ENCODE measurements at regions not wholly inside any gene's neighbourhood (a gene's known extent, or its start where the extent isn't known, plus 50 kb on each side); places are given as distances from the start of the nearest gene placed in this dataset.

GRCh38 chr10:78687626-78688025 lies 381.1 kb upstream of the ZMIZ1 start:
- H3K27me3 Mint-ChIP-seq (ENCODE audit: low read depth in 3 of 3), result peaks cover 0 to 5% (median 2%) of the 10 kb centered on the region in 3 donors
- H3K4me3 Mint-ChIP-seq, result no peak overlapping the region
- H3K9me3 Mint-ChIP-seq, result peaks cover 0 to 2% (median 0%) of the 10 kb centered on the region in 6 donors
- H3K4me1 Mint-ChIP-seq, result no peaks in the 10 kb centered on the region
- no peak overlapping the region for H3K27ac Mint-ChIP-seq
- no peak for DNase-seq
- no peaks in the 10 kb centered on the region for H3K36me3 Mint-ChIP-seq

- no peak for DNase-seq
- H3K27me3 Mint-ChIP-seq (ENCODE audit: low read depth in 3 of 3), result peaks cover 0 to 8% (median 2%) of the 10 kb centered on the region in 3 donors
- no peak overlapping the region for H3K27ac Mint-ChIP-seq
- H3K36me3 Mint-ChIP-seq, result no peaks in the 10 kb centered on the region
- no peaks in the 10 kb centered on the region for H3K4me1 Mint-ChIP-seq
- no peak overlapping the region for H3K4me3 Mint-ChIP-seq
- peaks cover 0 to 2% (median 0%) of the 10 kb centered on the region in 6 donors for H3K9me3 Mint-ChIP-seq
These were observed 380.4 kb upstream of the ZMIZ1 start for GRCh38 chr10:78688230-78688900.

GRCh38 chr10:78688901-78689583 lies 379.7 kb upstream of the ZMIZ1 start:
- Mint-ChIP-seq H3K36me3 (no peaks in the 10 kb centered on the region), H3K9me3 (peaks cover 0 to 2% (median 0%) of the 10 kb centered on the region in 6 donors), H3K4me3 (no peak overlapping the region), H3K4me1 (no peaks in the 10 kb centered on the region), H3K27me3 (ENCODE audit: low read depth in 3 of 3) (peaks cover 0 to 5% (median 2%) of the 10 kb centered on the region in 3 donors), H3K27ac (no peak overlapping the region)
- no peak for DNase-seq

GRCh38 chr10:78689584-78689935 lies 379.2 kb upstream of the ZMIZ1 start:
- Mint-ChIP-seq H3K36me3 (no peaks in the 10 kb centered on the region), H3K4me1 (no peaks in the 10 kb centered on the region), H3K27me3 (ENCODE audit: low read depth in 3 of 3) (peaks cover 0 to 4% (median 2%) of the 10 kb centered on the region in 3 donors), H3K27ac (no peak overlapping the region), H3K4me3 (no peak overlapping the region), H3K9me3 (peaks cover 0 to 2% (median 0%) of the 10 kb centered on the region in 6 donors)
- DNase-seq, result no peak

- no peaks in the 10 kb centered on the region for H3K4me1 Mint-ChIP-seq
- no peaks in the 10 kb centered on the region for H3K36me3 Mint-ChIP-seq
- DNase-seq, result no peak
- H3K9me3 Mint-ChIP-seq, result peaks cover 0 to 2% (median 0%) of the 10 kb centered on the region in 6 donors
- peaks cover 0 to 4% (median 2%) of the 10 kb centered on the region in 3 donors for H3K27me3 Mint-ChIP-seq (ENCODE audit: low read depth in 3 of 3)
- H3K27ac Mint-ChIP-seq, result no peak overlapping the region
- H3K4me3 Mint-ChIP-seq, result no peak overlapping the region
These were observed 378.2 kb upstream of the ZMIZ1 start for GRCh38 chr10:78690354-78691111.

GRCh38 chr10:78691301-78692030 lies 377.3 kb upstream of the ZMIZ1 start:
- Mint-ChIP-seq H3K4me1 (no peaks in the 10 kb centered on the region), H3K9me3 (peaks cover 0 to 2% (median 0%) of the 10 kb centered on the region in 6 donors), H3K36me3 (no peaks in the 10 kb centered on the region), H3K27ac (no peak overlapping the region), H3K27me3 (ENCODE audit: low read depth in 3 of 3) (peaks cover 0 to 4% (median 2%) of the 10 kb centered on the region in 3 donors), H3K4me3 (no peak overlapping the region)
- no peak for DNase-seq

- Mint-ChIP-seq H3K9me3 (peaks cover 0 to under 1% (median 0%) of the 10 kb centered on the region in 6 donors), H3K36me3 (no peaks in the 10 kb centered on the region), H3K4me1 (no peaks in the 10 kb centered on the region), H3K27ac (no peak overlapping the region), H3K27me3 (ENCODE audit: low read depth in 3 of 3) (peaks cover 0 to 4% (median 3%) of the 10 kb centered on the region in 3 donors), H3K4me3 (no peak overlapping the region)
- no peak for DNase-seq
These were observed 376.7 kb upstream of the ZMIZ1 start for GRCh38 chr10:78692071-78692470.

GRCh38 chr10:78695846-78696245 lies 372.9 kb upstream of the ZMIZ1 start:
- no peaks in the 10 kb centered on the region for H3K4me1 Mint-ChIP-seq
- H3K36me3 Mint-ChIP-seq, result no peaks in the 10 kb centered on the region
- no peak for DNase-seq
- H3K27ac Mint-ChIP-seq, result no peak overlapping the region
- no peak overlapping the region for H3K4me3 Mint-ChIP-seq
- H3K9me3 Mint-ChIP-seq, result no peaks in the 10 kb centered on the region
- peaks cover 0 to 7% (median 3%) of the 10 kb centered on the region in 3 donors for H3K27me3 Mint-ChIP-seq (ENCODE audit: low read depth in 3 of 3)

- no peak for DNase-seq
- Mint-ChIP-seq H3K27me3 (ENCODE audit: low read depth in 3 of 3) (peaks cover 0 to 7% (median 6%) of the 10 kb centered on the region in 3 donors), H3K4me1 (no peaks in the 10 kb centered on the region), H3K27ac (no peak overlapping the region), H3K36me3 (no peaks in the 10 kb centered on the region), H3K9me3 (no peaks in the 10 kb centered on the region), H3K4me3 (no peak overlapping the region)
These were observed 371.9 kb upstream of the ZMIZ1 start for GRCh38 chr10:78696791-78697395.

GRCh38 chr10:78699971-78700370 lies 368.8 kb upstream of the ZMIZ1 start:
- H3K27ac Mint-ChIP-seq, result no peak overlapping the region
- peaks cover 0 to 9% (median 6%) of the 10 kb centered on the region in 3 donors for H3K27me3 Mint-ChIP-seq (ENCODE audit: low read depth in 3 of 3)
- DNase-seq, result no peak
- H3K36me3 Mint-ChIP-seq, result no peaks in the 10 kb centered on the region
- no peaks in the 10 kb centered on the region for H3K9me3 Mint-ChIP-seq
- H3K4me3 Mint-ChIP-seq, result no peak overlapping the region
- H3K4me1 Mint-ChIP-seq, result no peaks in the 10 kb centered on the region

GRCh38 chr10:78700413-78700812 lies 368.4 kb upstream of the ZMIZ1 start:
- H3K36me3 Mint-ChIP-seq, result no peaks in the 10 kb centered on the region
- no peak overlapping the region for H3K27ac Mint-ChIP-seq
- H3K4me3 Mint-ChIP-seq, result no peak overlapping the region
- H3K9me3 Mint-ChIP-seq, result no peaks in the 10 kb centered on the region
- no peaks in the 10 kb centered on the region for H3K4me1 Mint-ChIP-seq
- peaks cover 0 to 9% (median 6%) of the 10 kb centered on the region in 3 donors for H3K27me3 Mint-ChIP-seq (ENCODE audit: low read depth in 3 of 3)
- DNase-seq, result no peak

- peaks cover 0 to 9% (median 6%) of the 10 kb centered on the region in 3 donors for H3K27me3 Mint-ChIP-seq (ENCODE audit: low read depth in 3 of 3)
- no peak overlapping the region for H3K27ac Mint-ChIP-seq
- H3K9me3 Mint-ChIP-seq, result no peaks in the 10 kb centered on the region
- no peak for DNase-seq
- H3K4me1 Mint-ChIP-seq, result no peaks in the 10 kb centered on the region
- no peak overlapping the region for H3K4me3 Mint-ChIP-seq
- no peaks in the 10 kb centered on the region for H3K36me3 Mint-ChIP-seq
These were observed 367.8 kb upstream of the ZMIZ1 start for GRCh38 chr10:78700816-78701520.

- Mint-ChIP-seq H3K27ac (no peak overlapping the region), H3K9me3 (no peaks in the 10 kb centered on the region), H3K36me3 (no peaks in the 10 kb centered on the region), H3K4me3 (no peak overlapping the region), H3K27me3 (ENCODE audit: low read depth in 3 of 3) (peaks cover 0 to 7% (median 6%) of the 10 kb centered on the region in 3 donors), H3K4me1 (no peaks in the 10 kb centered on the region)
- DNase-seq, result no peak
These were observed 366.6 kb upstream of the ZMIZ1 start for GRCh38 chr10:78702186-78702585.
